ENCODE measurements at regions not wholly inside any gene's neighbourhood (a gene's known extent, or its start where the extent isn't known, plus 50 kb on each side); places are given as distances from the start of the nearest gene placed in this dataset.

DNA sequence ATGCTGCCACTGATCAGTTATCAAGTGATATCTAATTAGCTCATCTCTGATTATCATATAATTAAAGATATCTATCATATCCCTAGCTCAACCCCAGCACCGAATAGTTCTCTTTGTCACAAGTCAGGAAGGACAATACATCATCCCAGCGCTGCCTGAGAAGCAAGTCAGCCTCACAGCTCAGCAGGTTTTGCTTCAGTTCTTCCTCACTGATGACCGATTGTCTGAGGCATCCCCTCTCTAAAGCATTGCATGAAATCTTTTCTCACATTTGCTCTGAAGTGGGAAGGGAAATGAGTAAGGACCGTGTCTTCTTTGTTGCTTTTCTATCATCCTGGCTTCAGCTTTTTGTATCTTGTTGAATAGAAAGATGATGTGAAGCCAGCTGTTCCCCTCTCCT, 247.9 kb downstream of the CMPK2 start:
- TF ChIP-seq, protein P1, sequence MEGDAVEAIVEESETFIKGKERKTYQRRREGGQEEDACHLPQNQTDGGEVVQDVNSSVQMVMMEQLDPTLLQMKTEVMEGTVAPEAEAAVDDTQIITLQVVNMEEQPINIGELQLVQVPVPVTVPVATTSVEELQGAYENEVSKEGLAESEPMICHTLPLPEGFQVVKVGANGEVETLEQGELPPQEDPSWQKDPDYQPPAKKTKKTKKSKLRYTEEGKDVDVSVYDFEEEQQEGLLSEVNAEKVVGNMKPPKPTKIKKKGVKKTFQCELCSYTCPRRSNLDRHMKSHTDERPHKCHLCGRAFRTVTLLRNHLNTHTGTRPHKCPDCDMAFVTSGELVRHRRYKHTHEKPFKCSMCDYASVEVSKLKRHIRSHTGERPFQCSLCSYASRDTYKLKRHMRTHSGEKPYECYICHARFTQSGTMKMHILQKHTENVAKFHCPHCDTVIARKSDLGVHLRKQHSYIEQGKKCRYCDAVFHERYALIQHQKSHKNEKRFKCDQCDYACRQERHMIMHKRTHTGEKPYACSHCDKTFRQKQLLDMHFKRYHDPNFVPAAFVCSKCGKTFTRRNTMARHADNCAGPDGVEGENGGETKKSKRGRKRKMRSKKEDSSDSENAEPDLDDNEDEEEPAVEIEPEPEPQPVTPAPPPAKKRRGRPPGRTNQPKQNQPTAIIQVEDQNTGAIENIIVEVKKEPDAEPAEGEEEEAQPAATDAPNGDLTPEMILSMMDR (IDR thresholded peaks at IDR 0.05; ENCODE audit: borderline replicate concordance, insufficient read depth, low read depth, low read length), result no peak
- H3K4me3 ChIP-seq (ENCODE audit: low read depth, low read length), result no peak overlapping the region

DNA sequence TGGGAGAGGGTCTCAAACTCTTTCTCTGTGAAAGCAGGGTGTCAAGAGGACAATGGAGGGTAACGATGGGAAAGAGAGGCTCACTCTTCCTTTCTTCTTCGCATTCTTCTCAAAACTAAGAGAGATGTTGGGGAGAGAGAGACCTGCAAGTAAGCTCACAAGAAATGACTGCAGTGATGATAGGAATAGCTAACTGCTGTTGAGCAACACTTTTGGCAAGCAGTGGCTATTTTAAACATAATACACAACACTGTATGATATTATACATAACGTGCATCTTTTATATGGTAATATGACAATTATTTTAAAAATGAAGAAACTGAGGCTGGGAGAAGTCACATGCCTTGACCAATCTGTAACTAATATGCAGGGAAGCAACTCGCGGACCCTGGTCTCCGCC, 247.5 kb downstream of the CMPK2 start:
- TF ChIP-seq, protein P1 (IDR thresholded peaks at IDR 0.05; ENCODE audit: borderline replicate concordance, insufficient read depth, low read depth, low read length), result no peak
- H3K4me3 ChIP-seq (ENCODE audit: low read depth, low read length), result no peak overlapping the region

DNA sequence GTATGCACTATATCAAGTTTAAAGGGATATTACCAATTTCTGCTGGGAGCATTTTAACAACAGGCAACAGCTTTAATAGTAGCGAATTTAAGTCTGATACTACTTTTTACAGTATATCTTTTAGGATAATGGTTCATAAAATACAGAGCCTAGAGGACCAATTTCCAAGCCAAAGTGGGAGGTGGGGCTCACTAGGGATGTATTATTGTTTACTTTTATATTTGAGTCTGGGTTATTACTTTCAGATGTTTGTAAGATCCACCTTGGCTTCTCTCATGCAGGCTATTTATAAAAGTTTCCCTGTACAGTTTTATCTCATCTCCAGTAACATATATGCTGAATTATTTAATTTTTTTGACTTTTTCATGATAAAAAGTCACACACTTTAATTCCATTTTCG, 242.0 kb downstream of the CMPK2 start:
- H3K4me3 ChIP-seq (ENCODE audit: low read depth, low read length), result no peak overlapping the region
- TF ChIP-seq, protein P1 (IDR thresholded peaks at IDR 0.05; ENCODE audit: borderline replicate concordance, insufficient read depth, low read depth, low read length), result no peak

DNA sequence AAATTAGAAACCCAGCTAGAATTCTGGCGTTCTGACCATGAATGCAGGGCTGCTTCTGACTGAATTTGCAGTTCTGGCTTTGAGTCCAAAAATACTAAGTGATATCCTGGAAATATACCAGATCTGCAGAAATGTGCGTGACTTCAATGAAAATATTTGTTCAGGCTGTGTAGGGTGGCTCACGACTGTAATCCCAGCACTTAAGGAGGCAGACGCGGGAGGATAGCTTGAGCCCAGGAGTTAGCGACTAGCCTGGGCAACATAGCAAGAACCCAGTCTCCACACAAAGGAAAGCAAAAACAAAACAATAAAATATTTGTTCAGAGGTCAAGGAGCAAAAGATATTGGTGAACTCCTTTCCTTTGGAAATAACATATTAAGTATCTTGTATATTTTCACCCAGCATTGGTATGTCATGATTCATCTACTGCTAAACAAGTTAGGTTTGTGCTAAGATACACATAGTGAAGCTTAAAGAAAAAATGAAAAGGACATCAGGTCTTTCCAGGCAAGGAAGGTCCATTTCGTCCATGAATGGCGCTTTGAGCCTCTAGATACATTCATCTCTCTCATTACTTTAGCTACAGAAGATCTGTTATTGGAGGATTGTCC, 239.2 kb downstream of the CMPK2 start:
- no peak overlapping the region for H3K4me3 ChIP-seq (ENCODE audit: low read depth, low read length)
- TF ChIP-seq, protein P1 (IDR thresholded peaks at IDR 0.05; ENCODE audit: borderline replicate concordance, insufficient read depth, low read depth, low read length), result no peak

DNA sequence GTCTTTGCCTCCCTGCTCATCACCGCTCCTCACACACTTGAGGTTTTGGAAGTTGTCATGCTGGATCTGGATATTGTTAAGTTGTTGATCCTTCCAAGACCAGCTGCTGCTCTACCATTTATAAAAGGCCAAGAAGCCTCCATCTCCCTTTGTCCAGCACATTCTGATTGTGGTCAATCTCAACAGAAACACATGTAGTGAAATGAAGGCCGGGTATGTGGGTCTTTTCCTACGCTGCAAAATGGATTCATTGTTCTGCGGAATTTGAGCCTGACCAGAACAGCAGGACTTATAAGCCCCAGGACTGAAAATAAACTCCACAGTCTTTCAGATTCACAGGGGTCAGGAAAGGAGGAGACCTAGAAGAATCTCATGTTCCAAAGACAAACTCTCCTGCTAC, 238.4 kb downstream of the CMPK2 start:
- no peak overlapping the region for H3K4me3 ChIP-seq (ENCODE audit: low read depth, low read length)
- TF ChIP-seq, protein P1 (IDR thresholded peaks at IDR 0.05; ENCODE audit: borderline replicate concordance, insufficient read depth, low read depth, low read length), result no peak

DNA sequence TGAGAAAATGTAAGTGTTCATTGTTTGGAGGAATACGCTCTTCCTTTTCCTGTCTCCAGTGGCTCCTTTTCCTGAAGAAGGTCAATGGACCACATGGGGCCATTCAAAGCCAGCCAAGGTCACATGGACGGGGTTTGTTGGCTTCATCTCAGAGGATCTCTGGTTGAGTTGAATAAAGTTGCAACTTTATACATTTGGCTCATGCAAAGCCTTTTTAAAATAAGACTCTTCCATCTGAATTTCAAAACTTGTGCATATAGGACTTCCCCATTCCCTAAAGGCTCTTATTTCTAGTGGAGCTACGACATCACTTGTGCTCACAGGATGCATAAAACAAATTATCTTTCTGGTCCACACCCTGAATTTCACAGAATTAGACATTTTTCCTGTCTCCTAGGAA, 235.5 kb downstream of the CMPK2 start:
- TF ChIP-seq, protein P1 (IDR thresholded peaks at IDR 0.05; ENCODE audit: borderline replicate concordance, insufficient read depth, low read depth, low read length), result no peak
- no peak overlapping the region for H3K4me3 ChIP-seq (ENCODE audit: low read depth, low read length)

DNA sequence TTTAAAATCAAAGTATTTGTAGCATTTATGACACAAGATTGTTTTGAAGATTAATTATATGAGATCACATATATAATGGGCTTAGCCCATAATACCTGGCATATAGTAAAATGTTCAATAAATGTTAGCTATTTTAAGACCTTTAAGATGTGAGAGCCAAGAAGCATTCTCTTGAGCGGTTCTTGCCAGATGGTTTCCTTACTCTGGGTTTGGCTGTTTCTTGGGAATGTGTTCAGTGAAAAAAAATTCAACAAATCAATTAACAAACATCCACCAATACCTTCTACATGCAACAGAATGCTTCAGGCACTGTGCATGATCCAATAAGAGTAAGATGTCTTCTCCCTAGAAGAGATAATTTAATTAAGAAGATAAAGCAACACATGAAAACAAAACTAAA, 230.4 kb downstream of the CMPK2 start:
- TF ChIP-seq, protein P1 (IDR thresholded peaks at IDR 0.05; ENCODE audit: borderline replicate concordance, insufficient read depth, low read depth, low read length), result no peak

More for the DNA sequence above, 230.4 kb downstream of the CMPK2 start:
- no peak overlapping the region for H3K4me3 ChIP-seq (ENCODE audit: low read depth, low read length)

All from GM12875 (cell line).